ENCODE measurements at regions not wholly inside any gene's neighbourhood (a gene's known extent, or its start where the extent isn't known, plus 50 kb on each side); places are given as distances from the start of the nearest gene placed in this dataset.

- H3K9me2 ChIP-seq (ENCODE audit: insufficient read depth), result no peaks in the 10 kb centered on the region
- H3K9me3 ChIP-seq (ENCODE audit: insufficient read depth, low read depth), result no peaks in the 10 kb centered on the region
- intact Hi-C loops (cut with micrococcal nuclease; ENCODE audit: unreplicated experiment), result no loop called here
- no peak overlapping the region for H3K27ac ChIP-seq
- H4K20me1 ChIP-seq (ENCODE audit: insufficient read depth), result no peaks in the 10 kb centered on the region; the same call in 1 of the 2 replicates
- no peaks in the 10 kb centered on the region for H3F3A ChIP-seq (ENCODE audit: insufficient read depth, low read depth)
- H3K36me3 ChIP-seq (ENCODE audit: low read depth), result no peaks in the 10 kb centered on the region
- H2AFZ ChIP-seq, result no peak overlapping the region
- no peaks in the 10 kb centered on the region for H3K27me3 ChIP-seq (ENCODE audit: insufficient read depth, low read depth)
- ChIA-PET CTCF (interaction anchor here (0.6 kb wide), 1 partner anchor 94 kb away, joined by 3 read pairs; no protein-coding TSS in a partner anchor), POLR2A (ENCODE audit: unreplicated experiment) (no interaction called here)
- no TSS peak for BruUV-seq (replicated peaks)
- DNase-seq, result no peak
- no peak overlapping the region for H3K4me2 ChIP-seq
- H3K4me1 ChIP-seq (replicated peaks; ENCODE audit: insufficient read depth), result no peaks in the 10 kb centered on the region
- no peak for TF ChIP-seq EZH2 (IDR thresholded peaks at IDR 0.05; ENCODE audit: low read depth)
- no peak overlapping the region for H3K4me3 ChIP-seq
- H3K79me2 ChIP-seq (ENCODE audit: low read depth), result no peaks in the 10 kb centered on the region
Measured at GRCh38 chr2:19725392-19725791, 176.4 kb downstream of the TTC32 start.

GRCh38 chr2:19723021-19723420, 178.8 kb downstream of the TTC32 start:
- no peak for DNase-seq
- CTCF ChIA-PET, result no interaction called here

GRCh38 chr2:19722531-19722971, 179.2 kb downstream of the TTC32 start:
- intact Hi-C loops (cut with micrococcal nuclease; ENCODE audit: unreplicated experiment), result no loop called here
- Histone ChIP-seq H3K9me3 (ENCODE audit: insufficient read depth, low read depth) (no peaks in the 10 kb centered on the region), H3K79me2 (ENCODE audit: low read depth) (no peaks in the 10 kb centered on the region), H3K4me2 (no peak overlapping the region), H3K4me1 (replicated peaks; ENCODE audit: insufficient read depth) (no peaks in the 10 kb centered on the region), H4K20me1 (ENCODE audit: insufficient read depth) (no peaks in the 10 kb centered on the region; the same call in 1 of the 2 replicates), H3K27me3 (ENCODE audit: insufficient read depth, low read depth) (no peaks in the 10 kb centered on the region), H3F3A (ENCODE audit: insufficient read depth, low read depth) (no peaks in the 10 kb centered on the region), H3K36me3 (ENCODE audit: low read depth) (no peaks in the 10 kb centered on the region), H2AFZ (no peak overlapping the region), H3K4me3 (no peak overlapping the region), H3K27ac (no peak overlapping the region), H3K9me2 (ENCODE audit: insufficient read depth) (no peaks in the 10 kb centered on the region)
- CTCF ChIA-PET, result no interaction called here
- BruUV-seq (replicated peaks), result no TSS peak
- POLR2A ChIA-PET (ENCODE audit: unreplicated experiment), result no interaction called here
- no peak for TF ChIP-seq EZH2 (IDR thresholded peaks at IDR 0.05; ENCODE audit: low read depth)
- TF ChIP-seq CTCF (conservative IDR thresholded peaks at IDR 0.05), result no peak
- no peak for DNase-seq

More at GRCh38 chr2:19723021-19723420, 178.8 kb downstream of the TTC32 start:
- Histone ChIP-seq H3K9me2 (ENCODE audit: insufficient read depth) (no peaks in the 10 kb centered on the region), H3K4me2 (no peak overlapping the region), H3K27ac (no peak overlapping the region), H3K27me3 (ENCODE audit: insufficient read depth, low read depth) (no peaks in the 10 kb centered on the region), H3K4me3 (no peak overlapping the region), H3F3A (ENCODE audit: insufficient read depth, low read depth) (no peaks in the 10 kb centered on the region), H3K9me3 (ENCODE audit: insufficient read depth, low read depth) (no peaks in the 10 kb centered on the region), H4K20me1 (ENCODE audit: insufficient read depth) (no peaks in the 10 kb centered on the region; the same call in 1 of the 2 replicates), H3K4me1 (replicated peaks; ENCODE audit: insufficient read depth) (no peaks in the 10 kb centered on the region), H3K36me3 (ENCODE audit: low read depth) (no peaks in the 10 kb centered on the region), H2AFZ (no peak overlapping the region), H3K79me2 (ENCODE audit: low read depth) (no peaks in the 10 kb centered on the region)
- TF ChIP-seq EZH2 (IDR thresholded peaks at IDR 0.05; ENCODE audit: low read depth) (no peak), CTCF (conservative IDR thresholded peaks at IDR 0.05) (no peak)
- BruUV-seq (replicated peaks), result no TSS peak
- POLR2A ChIA-PET (ENCODE audit: unreplicated experiment), result no interaction called here
- intact Hi-C loops (cut with micrococcal nuclease; ENCODE audit: unreplicated experiment), result no loop called here

GRCh38 chr2:19720306-19720705, 181.5 kb downstream of the TTC32 start:
- TF ChIP-seq EZH2 (IDR thresholded peaks at IDR 0.05; ENCODE audit: low read depth) (no peak), CTCF (conservative IDR thresholded peaks at IDR 0.05) (no peak)
- CTCF ChIA-PET, result no interaction called here

More at GRCh38 chr2:19720306-19720705, 181.5 kb downstream of the TTC32 start:
- 0 out of 2 replicates have a peak, but pooled peaks cover 4% of the 10 kb centered on the region for H3K79me2 ChIP-seq (ENCODE audit: low read depth)
- H3K27me3 ChIP-seq (ENCODE audit: insufficient read depth, low read depth), result no peaks in the 10 kb centered on the region
- no peaks in the 10 kb centered on the region for H3K9me3 ChIP-seq (ENCODE audit: insufficient read depth, low read depth)
- POLR2A ChIA-PET (ENCODE audit: unreplicated experiment), result no interaction called here
- no peak overlapping the region for H3K27ac ChIP-seq
- no TSS peak for BruUV-seq (replicated peaks)
- no peak for DNase-seq
- no peak overlapping the region for H3K4me3 ChIP-seq
- no peaks in the 10 kb centered on the region for H3F3A ChIP-seq (ENCODE audit: insufficient read depth, low read depth)
- H3K4me1 ChIP-seq (replicated peaks; ENCODE audit: insufficient read depth), result no peaks in the 10 kb centered on the region
- H3K4me2 ChIP-seq, result no peak overlapping the region
- H2AFZ ChIP-seq, result no peak overlapping the region
- intact Hi-C loops (cut with micrococcal nuclease; ENCODE audit: unreplicated experiment), result no loop called here
- no peaks in the 10 kb centered on the region for H3K9me2 ChIP-seq (ENCODE audit: insufficient read depth)
- H3K36me3 ChIP-seq (ENCODE audit: low read depth), result no peaks in the 10 kb centered on the region
- no peaks in the 10 kb centered on the region; the same call in 1 of the 2 replicates for H4K20me1 ChIP-seq (ENCODE audit: insufficient read depth)
